Osteoblast (primary cell): ENCODE measurements at regions not wholly inside any gene's neighbourhood (a gene's known extent, or its start where the extent isn't known, plus 50 kb on each side); places are given as distances from the start of the nearest gene placed in this dataset.

Experiments used
- DNase-seq: peaks from one replicate; pipeline ENCODE4 v3.0.0; 2011; ENCODE audit warnings: low spot score, mixed read lengths; ENCODE audit not compliant: insufficient read length; ENCODE audit errors: missing footprints
- H2AFZ ChIP-seq: 2 replicates; pipeline ENCODE4 v1.6.0; 2011; ENCODE audit warnings: mild to moderate bottlenecking, low read length
- H3K27ac ChIP-seq: 2 replicates; pipeline ENCODE4 v1.5.1; 2011; ENCODE audit warnings: mild to moderate bottlenecking, low read depth, low read length, moderate library complexity
- H3K27me3 ChIP-seq: 2 replicates; pipeline ENCODE4 v1.6.0; 2012; ENCODE audit warnings: mild to moderate bottlenecking, control low read depth, inconsistent platforms, low read length, moderate library complexity; ENCODE audit not compliant: insufficient read depth
- H3K36me3 ChIP-seq: 2 replicates; pipeline ENCODE4 v1.5.1; 2011; ENCODE audit warnings: mild to moderate bottlenecking, low read length, control low read depth, moderate library complexity; ENCODE audit not compliant: insufficient read depth
- H3K4me1 ChIP-seq: 2 replicates; pipeline ENCODE4 v1.5.1; 2011; ENCODE audit warnings: mild to moderate bottlenecking, low read length, control low read depth, moderate library complexity; ENCODE audit not compliant: insufficient read depth
- H3K4me2 ChIP-seq: 2 replicates; pipeline ENCODE4 v1.6.0; 2011; ENCODE audit warnings: mild to moderate bottlenecking, low read length; ENCODE audit not compliant: insufficient read depth
- H3K4me3 ChIP-seq: fragments of 200-600 bp; sonication (generic); 3 replicates; pipeline ENCODE4 v1.5.1; 2012; ENCODE audit warnings: mild to moderate bottlenecking, low read length, inconsistent platforms; ENCODE audit not compliant: insufficient read depth
- H3K79me2 ChIP-seq: 2 replicates; pipeline ENCODE4 v1.6.0; 2012; ENCODE audit warnings: mild to moderate bottlenecking, low read length, control low read depth, inconsistent platforms; ENCODE audit not compliant: insufficient read depth
- H3K9me3 ChIP-seq: 2 replicates; pipeline ENCODE4 v1.5.1; 2011; ENCODE audit warnings: low read depth, low read length, control low read depth
- H4K20me1 ChIP-seq: 2 replicates; pipeline ENCODE4 v1.6.0; 2012; ENCODE audit warnings: mild to moderate bottlenecking, low read length, control low read depth; ENCODE audit not compliant: insufficient read depth
- CTCF ChIP-seq: IDR thresholded peaks from 2 replicates; pipeline ENCODE4 v1.5.1; 2011; ENCODE audit warnings: mild to moderate bottlenecking, low read depth, low read length, moderate library complexity; ENCODE audit errors: extremely low read depth

GRCh38 chr15:69834267-69834666 lies 263.4 kb downstream of the TLE3 start:
- no peaks in the 10 kb centered on the region for H3K36me3 ChIP-seq
- no peaks in the 10 kb centered on the region for H3K79me2 ChIP-seq
- DNase-seq = no peak
- no peak overlapping the region for H3K4me2 ChIP-seq
- H3K27ac ChIP-seq = no peak overlapping the region
- no peak overlapping the region for H3K4me3 ChIP-seq
- no peak for TF ChIP-seq CTCF
- H2AFZ ChIP-seq = no peak overlapping the region
- peaks cover 28% of the 10 kb centered on the region for H3K27me3 ChIP-seq
- no peaks in the 10 kb centered on the region for H3K4me1 ChIP-seq
- no peaks in the 10 kb centered on the region for H4K20me1 ChIP-seq
- H3K9me3 ChIP-seq = no peaks in the 10 kb centered on the region

GRCh38 chr15:69834761-69835160 lies 263.0 kb downstream of the TLE3 start:
- H3K4me2 ChIP-seq = no peak overlapping the region
- no peaks in the 10 kb centered on the region for H3K9me3 ChIP-seq
- no peaks in the 10 kb centered on the region for H3K4me1 ChIP-seq
- no peaks in the 10 kb centered on the region for H4K20me1 ChIP-seq
- no peak overlapping the region for H3K27ac ChIP-seq
- no peaks in the 10 kb centered on the region for H3K36me3 ChIP-seq
- no peak overlapping the region for H2AFZ ChIP-seq
- H3K4me3 ChIP-seq = no peak overlapping the region
- H3K79me2 ChIP-seq = no peaks in the 10 kb centered on the region
- no peak for DNase-seq
- TF ChIP-seq CTCF = no peak
- peaks cover 25% of the 10 kb centered on the region for H3K27me3 ChIP-seq

- Histone ChIP-seq H3K27ac (no peak overlapping the region), H3K9me3 (no peaks in the 10 kb centered on the region), H3K79me2 (no peaks in the 10 kb centered on the region), H2AFZ (no peak overlapping the region), H3K4me3 (no peak overlapping the region), H3K4me2 (no peak overlapping the region), H4K20me1 (no peaks in the 10 kb centered on the region), H3K4me1 (no peaks in the 10 kb centered on the region), H3K36me3 (no peaks in the 10 kb centered on the region), H3K27me3 (peaks cover 20% of the 10 kb centered on the region)
- no peak for TF ChIP-seq CTCF
- no peak for DNase-seq
These were observed 261.7 kb downstream of the TLE3 start for GRCh38 chr15:69836048-69836447.

GRCh38 chr15:69836526-69837230 lies 261.0 kb downstream of the TLE3 start:
- H3K9me3 ChIP-seq = no peaks in the 10 kb centered on the region
- no peaks in the 10 kb centered on the region for H3K36me3 ChIP-seq
- no peak overlapping the region for H3K27ac ChIP-seq
- peaks cover 15% of the 10 kb centered on the region for H3K27me3 ChIP-seq
- no peaks in the 10 kb centered on the region for H3K4me1 ChIP-seq
- no peak for TF ChIP-seq CTCF
- no peaks in the 10 kb centered on the region for H3K79me2 ChIP-seq
- no peaks in the 10 kb centered on the region for H4K20me1 ChIP-seq
- no peak for DNase-seq
- H3K4me3 ChIP-seq = no peak overlapping the region
- H3K4me2 ChIP-seq = no peak overlapping the region
- H2AFZ ChIP-seq = no peak overlapping the region
